Lower lobe of right lung (tissue), 2 donors: ENCODE measurements at regions not wholly inside any gene's neighbourhood (a gene's known extent, or its start where the extent isn't known, plus 50 kb on each side); places are given as distances from the start of the nearest gene placed in this dataset.

Experiments
- ATAC-seq, 2 donors: fragments of 200-7000 bp; cut with Tn5 transposase; one replicate each; pipeline ENCODE4 v1.9.1; 2020 to 2022; ENCODE audit warnings: mild to moderate bottlenecking in 2 of 2, moderate library complexity in 2 of 2
- DNase-seq: peaks from one replicate; pipeline ENCODE4 v3.0.0-alpha.2; 2020
- H3K27ac ChIP-seq: fragments of 200-600 bp; one replicate; pipeline ENCODE4 v1.8.0; 2022
- H3K27me3 ChIP-seq: fragments of 200-600 bp; one replicate; pipeline ENCODE4 v1.8.0; 2022; ENCODE audit warnings: low read depth
- H3K36me3 ChIP-seq: fragments of 200-600 bp; one replicate; pipeline ENCODE4 v1.8.0; 2022; ENCODE audit warnings: mild to moderate bottlenecking
- H3K4me1 ChIP-seq: fragments of 200-600 bp; one replicate; pipeline ENCODE4 v1.8.0; 2022
- H3K4me3 ChIP-seq: fragments of 200-600 bp; one replicate; pipeline ENCODE4 v1.8.0; 2022; ENCODE audit warnings: mild to moderate bottlenecking
- H3K9me3 ChIP-seq: fragments of 200-600 bp; one replicate; pipeline ENCODE4 v1.8.0; 2022
- intact Hi-C: fragments of 100-400 bp; cut with DNase I; formaldehyde crosslinking; loops from one replicate; pipeline ENCODE4 v1.11.0; 2022
- TF ChIP-seq, protein P1 (sequence below): fragments of 200-600 bp; IDR thresholded peaks from one replicate; pipeline ENCODE4 v1.8.0; 2022; ENCODE audit warnings: antibody characterized with exemption, mild to moderate bottlenecking
- donor health status: DM: no; HTN: yes; CAD: no; lungs with severe emphysema.

DNA sequence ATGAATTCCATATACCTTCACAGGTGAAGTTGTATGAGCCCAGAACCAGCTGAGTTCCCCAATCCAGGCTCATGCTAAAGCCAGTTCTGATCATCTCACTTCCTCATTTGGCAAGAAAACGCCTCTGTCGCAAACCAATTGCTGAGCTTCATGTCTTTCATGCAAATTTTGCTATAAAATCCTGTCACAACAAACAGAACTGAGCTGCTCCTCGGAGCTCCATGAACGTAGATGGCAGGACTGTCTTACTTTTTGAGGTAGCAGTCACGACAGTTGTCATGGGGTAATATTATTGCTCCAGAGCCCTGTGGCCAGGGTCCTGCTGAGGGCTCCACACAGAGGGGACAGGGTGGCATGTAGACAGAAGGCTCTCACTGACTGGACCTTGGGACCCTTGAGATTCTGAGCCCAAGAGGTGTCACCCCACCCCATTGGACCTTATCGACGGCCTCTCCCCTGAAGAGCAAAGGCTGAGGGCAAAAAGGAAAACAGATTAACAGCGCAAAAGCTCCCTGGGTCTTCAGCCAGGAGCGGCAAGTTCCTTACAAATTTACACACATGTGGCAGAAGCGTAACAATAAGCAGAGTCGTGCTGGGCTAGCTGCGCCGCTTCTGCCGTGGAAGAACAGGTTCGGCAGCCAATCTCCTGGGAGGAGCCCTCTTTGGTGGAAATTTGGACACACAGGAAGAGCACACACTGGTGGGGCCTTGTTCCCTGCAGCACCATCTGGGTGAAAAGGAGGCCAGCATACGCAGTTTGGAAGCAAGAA, 249.2 kb downstream of the OPA1 start:
- no peaks in the 10 kb centered on the region for H3K9me3 ChIP-seq
- H3K36me3 ChIP-seq = no peaks in the 10 kb centered on the region
- peaks cover 10% of the 10 kb centered on the region for H3K4me1 ChIP-seq
- DNase-seq = no peak
- intact Hi-C loops = no loop called here
- peak overlapping the region; percentile 73 for H3K27ac ChIP-seq
- H3K4me3 ChIP-seq = peak overlapping the region; percentile 29
- no peaks in the 10 kb centered on the region for H3K27me3 ChIP-seq
- TF ChIP-seq, protein P1, sequence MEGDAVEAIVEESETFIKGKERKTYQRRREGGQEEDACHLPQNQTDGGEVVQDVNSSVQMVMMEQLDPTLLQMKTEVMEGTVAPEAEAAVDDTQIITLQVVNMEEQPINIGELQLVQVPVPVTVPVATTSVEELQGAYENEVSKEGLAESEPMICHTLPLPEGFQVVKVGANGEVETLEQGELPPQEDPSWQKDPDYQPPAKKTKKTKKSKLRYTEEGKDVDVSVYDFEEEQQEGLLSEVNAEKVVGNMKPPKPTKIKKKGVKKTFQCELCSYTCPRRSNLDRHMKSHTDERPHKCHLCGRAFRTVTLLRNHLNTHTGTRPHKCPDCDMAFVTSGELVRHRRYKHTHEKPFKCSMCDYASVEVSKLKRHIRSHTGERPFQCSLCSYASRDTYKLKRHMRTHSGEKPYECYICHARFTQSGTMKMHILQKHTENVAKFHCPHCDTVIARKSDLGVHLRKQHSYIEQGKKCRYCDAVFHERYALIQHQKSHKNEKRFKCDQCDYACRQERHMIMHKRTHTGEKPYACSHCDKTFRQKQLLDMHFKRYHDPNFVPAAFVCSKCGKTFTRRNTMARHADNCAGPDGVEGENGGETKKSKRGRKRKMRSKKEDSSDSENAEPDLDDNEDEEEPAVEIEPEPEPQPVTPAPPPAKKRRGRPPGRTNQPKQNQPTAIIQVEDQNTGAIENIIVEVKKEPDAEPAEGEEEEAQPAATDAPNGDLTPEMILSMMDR = no peak
- peak; percentile 53 to 56 for ATAC-seq

- DNase-seq (no peak), ATAC-seq (peak; percentile 7 to 28)
- H3K9me3 ChIP-seq = no peaks in the 10 kb centered on the region
- TF ChIP-seq, protein P1 = no peak
- peaks cover 10% of the 10 kb centered on the region for H3K4me1 ChIP-seq
- intact Hi-C loops = no loop called here
- no peaks in the 10 kb centered on the region for H3K27me3 ChIP-seq
- peak overlapping the region; percentile 29 for H3K4me3 ChIP-seq
- H3K27ac ChIP-seq = peak overlapping the region; percentile 73
- no peaks in the 10 kb centered on the region for H3K36me3 ChIP-seq
Observed at GRCh38 chr3:193842832-193843473, 249.9 kb downstream of the OPA1 start.

DNA sequence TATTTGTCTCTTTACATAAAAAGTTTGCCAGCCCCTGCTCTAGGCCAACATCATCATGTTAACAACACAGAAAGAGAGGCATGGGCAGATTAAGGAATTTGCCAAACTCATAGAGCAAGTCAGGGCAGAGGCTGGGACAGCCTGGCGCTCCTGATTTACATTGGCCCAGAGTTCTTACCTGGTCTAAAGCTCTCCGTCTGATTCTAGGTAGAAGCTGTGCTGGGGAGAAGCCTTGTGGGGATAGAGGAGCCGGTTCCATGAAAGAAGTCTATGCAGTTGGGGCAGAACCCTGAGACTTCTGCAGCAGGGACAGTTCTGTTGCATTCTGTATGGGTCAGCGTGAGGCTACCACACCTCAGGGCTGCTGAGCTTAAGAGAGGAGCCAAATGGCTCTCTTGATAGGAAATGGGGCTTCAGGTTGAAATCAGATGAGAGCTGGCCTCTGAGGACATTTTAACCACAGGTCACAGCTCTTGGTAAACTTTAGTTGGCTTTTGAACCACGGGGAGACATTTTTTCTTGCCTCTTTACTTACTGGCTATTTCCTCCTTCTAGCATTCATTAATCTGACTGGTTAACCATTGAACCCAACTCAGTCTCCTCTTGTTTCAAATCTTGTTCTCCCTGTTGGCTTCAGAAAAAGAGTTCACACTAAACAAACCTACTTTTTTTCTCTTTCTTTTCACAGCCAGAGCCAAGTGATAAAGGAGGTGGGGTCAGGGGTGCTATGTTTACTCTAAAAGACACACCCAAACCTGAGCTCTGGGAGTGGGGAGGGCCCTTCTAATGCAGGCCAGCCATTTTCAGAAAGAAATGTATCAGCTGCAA, 250.7 kb downstream of the OPA1 start:
- Histone ChIP-seq H3K27me3 (no peaks in the 10 kb centered on the region), H3K4me1 (peaks cover 10% of the 10 kb centered on the region), H3K36me3 (no peaks in the 10 kb centered on the region), H3K4me3 (peak overlapping the region; percentile 20), H3K9me3 (no peaks in the 10 kb centered on the region), H3K27ac (peak overlapping the region; percentile 73)
- intact Hi-C loops = no loop called here
- ATAC-seq = peak; percentile 64 to 76
- TF ChIP-seq, protein P1 = no peak
- no peak for DNase-seq

GRCh38 chr3:193844472-193844871, 251.5 kb downstream of the OPA1 start:
- intact Hi-C loops = no loop called here

DNA sequence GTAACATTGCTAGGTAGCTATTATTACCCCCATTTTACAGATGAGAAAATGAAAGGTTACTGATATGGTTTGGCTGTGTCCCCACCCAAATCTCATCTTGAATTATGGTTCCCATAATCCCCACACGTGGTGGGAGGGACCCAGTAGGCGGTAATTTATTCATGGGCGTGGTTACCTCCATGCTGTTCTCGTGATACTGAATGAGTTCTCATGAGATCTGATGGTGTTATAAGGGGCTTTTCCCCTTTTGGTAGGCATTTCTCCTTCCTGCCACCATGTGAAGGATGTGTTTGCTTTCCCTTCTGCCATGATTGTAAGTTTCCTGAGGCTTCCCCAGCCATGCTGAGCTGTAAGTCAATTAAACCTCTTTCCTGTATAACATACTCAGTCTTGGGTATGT, 252.1 kb downstream of the OPA1 start:
- TF ChIP-seq, protein P1 = no peak
- Histone ChIP-seq H3K36me3 (no peaks in the 10 kb centered on the region), H3K4me1 (peaks cover 10% of the 10 kb centered on the region), H3K4me3 (no peak overlapping the region), H3K27me3 (no peaks in the 10 kb centered on the region), H3K27ac (no peak overlapping the region), H3K9me3 (no peaks in the 10 kb centered on the region)
- intact Hi-C loops = no loop called here
- no peak for DNase-seq
- no peak for ATAC-seq

More at GRCh38 chr3:193844472-193844871, 251.5 kb downstream of the OPA1 start:
- ATAC-seq = no peak
- H3K27ac ChIP-seq = peak overlapping the region; percentile 73
- no peaks in the 10 kb centered on the region for H3K9me3 ChIP-seq
- H3K4me1 ChIP-seq = peaks cover 10% of the 10 kb centered on the region
- no peak for DNase-seq
- H3K27me3 ChIP-seq = no peaks in the 10 kb centered on the region
- no peak overlapping the region for H3K4me3 ChIP-seq
- TF ChIP-seq, protein P1 = no peak
- H3K36me3 ChIP-seq = no peaks in the 10 kb centered on the region
